GM10248 (cell line): ENCODE measurements at regions not wholly inside any gene's neighbourhood (a gene's known extent, or its start where the extent isn't known, plus 50 kb on each side); places are given as distances from the start of the nearest gene placed in this dataset.

Experiments
- CTCF ChIA-PET: fragments of 300-600 bp; sonication (Branson Sonifier 250); formaldehyde crosslinking; extraction: SDS; loops from one replicate; lab custom pipeline; 2021; ENCODE audit warnings: antibody characterized with exemption; lab: Yijun Ruan, JAX
- POLR2A ChIA-PET: fragments of 350-650 bp; sonication (Branson Sonifier 250); formaldehyde crosslinking; extraction: SDS; loops from one replicate; lab custom pipeline; 2020; ENCODE audit warnings: antibody characterized with exemption; lab: Yijun Ruan, JAX
- DNase-seq: peaks from one replicate; pipeline ENCODE4 v3.0.0; 2012; ENCODE audit errors: extremely low spot score
- CTCF ChIP-seq: IDR thresholded peaks from 2 replicates; pipeline ENCODE4 v1.5.1; 2012; ENCODE audit warnings: mild to moderate bottlenecking, low read depth; ENCODE audit errors: extremely low read depth, missing control alignments, control extremely low read depth

GRCh38 chr13:40223585-40223984 is 442.9 kb downstream of the FOXO1 start:
- ChIA-PET CTCF (no interaction called here), POLR2A (no interaction called here)
- no peak for DNase-seq
- TF ChIP-seq CTCF: no peak

- no peak for DNase-seq
- POLR2A ChIA-PET: no interaction called here
- CTCF ChIA-PET: interaction anchor here (1.1 kb wide), 1 partner anchor 8 kb away, joined by 3 read pairs; no protein-coding TSS in a partner anchor
- no peak for TF ChIP-seq CTCF
These were observed 437.9 kb downstream of the FOXO1 start for GRCh38 chr13:40228496-40228895.

- no peak for DNase-seq
- no peak for TF ChIP-seq CTCF
- CTCF ChIA-PET: interaction anchor here (1.1 kb wide), 1 partner anchor 9 kb away, joined by 3 read pairs; no protein-coding TSS in a partner anchor
- POLR2A ChIA-PET: no interaction called here
These were observed 437.5 kb downstream of the FOXO1 start for GRCh38 chr13:40228990-40229389.

GRCh38 chr13:40230833-40231266 is 435.6 kb downstream of the FOXO1 start:
- CTCF ChIA-PET: no interaction called here
- POLR2A ChIA-PET: no interaction called here
- no peak for DNase-seq
- TF ChIP-seq CTCF: no peak

GRCh38 chr13:40231311-40231710 is 435.1 kb downstream of the FOXO1 start:
- no peak for TF ChIP-seq CTCF
- DNase-seq: no peak
- ChIA-PET CTCF (no interaction called here), POLR2A (no interaction called here)

- DNase-seq: no peak
- CTCF ChIA-PET: no interaction called here
- POLR2A ChIA-PET: no interaction called here
- no peak for TF ChIP-seq CTCF
These were observed 434.7 kb downstream of the FOXO1 start for GRCh38 chr13:40231751-40232150.
